GM19351 (cell line): ENCODE measurements at regions not wholly inside any gene's neighbourhood (a gene's known extent, or its start where the extent isn't known, plus 50 kb on each side); places are given as distances from the start of the nearest gene placed in this dataset.
"Not testable (repeated sequence)": the region's sequence is repeated elsewhere in the genome, so short reads cannot be mapped to it uniquely, and the experiment has no call there.

Experiments
- ATAC-seq: cut with Tn5 transposase; IDR thresholded peaks from one replicate; pipeline ENCODE4 v1.9.1; 2021; ENCODE audit warnings: mild to moderate bottlenecking, moderate library complexity; ENCODE audit not compliant: unreplicated experiment

DNA sequence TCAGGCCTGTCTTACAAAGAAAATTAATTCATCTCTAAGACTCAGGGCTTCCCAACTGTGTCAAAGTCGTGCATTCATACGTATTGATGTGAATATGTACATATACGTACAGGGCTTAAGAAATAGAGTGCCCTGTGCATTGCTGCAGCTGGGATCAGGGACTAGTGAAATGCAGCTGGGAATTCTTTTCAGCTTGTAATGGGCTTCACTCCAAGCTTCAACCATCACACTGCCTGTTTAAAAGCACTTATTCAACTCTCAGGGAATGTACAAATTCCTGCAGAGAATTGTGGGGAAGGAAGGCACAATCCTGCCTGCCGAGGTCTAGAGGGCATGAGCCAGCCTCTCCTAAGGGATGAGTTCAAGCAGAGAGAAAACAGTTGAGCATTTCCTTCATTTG, 59.6 kb upstream of the MAN2A1 start:
- ATAC-seq: no peak

DNA sequence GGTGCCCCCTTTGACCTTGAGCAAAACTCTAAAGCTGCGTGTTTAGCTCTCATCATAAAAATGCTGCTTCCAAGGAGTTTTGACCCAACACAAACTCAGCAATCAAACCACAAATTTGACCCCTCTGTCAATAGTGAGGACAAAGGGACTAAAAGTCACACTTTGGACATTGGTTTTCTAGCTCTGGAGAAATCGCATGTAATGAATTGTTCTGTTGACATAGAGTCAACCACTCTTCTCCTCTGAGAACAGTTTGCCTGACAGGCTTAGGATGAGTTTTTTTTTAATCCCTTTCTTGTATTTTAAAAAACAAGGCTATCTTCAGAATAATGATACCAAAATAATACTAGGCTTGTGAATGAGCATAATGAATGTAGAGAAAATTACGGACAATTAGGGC, 61.1 kb upstream of the MAN2A1 start:
- no peak for ATAC-seq

DNA sequence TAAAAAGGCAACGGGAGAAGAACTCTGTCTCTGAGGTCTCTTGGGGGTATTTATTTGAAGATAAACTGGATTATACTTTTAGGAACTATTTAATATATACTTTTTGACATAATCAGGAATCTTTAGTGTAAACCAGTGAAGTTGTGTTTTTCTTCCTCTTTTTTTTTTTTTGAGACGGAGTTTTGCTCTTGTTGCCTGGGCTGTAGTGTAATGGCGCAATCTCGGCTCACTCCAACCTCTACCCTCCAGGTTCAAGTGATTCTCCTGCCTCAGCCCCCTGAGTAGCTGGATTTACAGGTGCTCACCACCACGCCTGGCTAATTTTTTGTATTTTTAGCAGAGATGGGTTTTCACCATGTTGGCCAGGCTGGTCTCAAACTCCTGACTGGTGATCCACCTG, 68.5 kb upstream of the MAN2A1 start:
- ATAC-seq: not testable (repeated sequence)

DNA sequence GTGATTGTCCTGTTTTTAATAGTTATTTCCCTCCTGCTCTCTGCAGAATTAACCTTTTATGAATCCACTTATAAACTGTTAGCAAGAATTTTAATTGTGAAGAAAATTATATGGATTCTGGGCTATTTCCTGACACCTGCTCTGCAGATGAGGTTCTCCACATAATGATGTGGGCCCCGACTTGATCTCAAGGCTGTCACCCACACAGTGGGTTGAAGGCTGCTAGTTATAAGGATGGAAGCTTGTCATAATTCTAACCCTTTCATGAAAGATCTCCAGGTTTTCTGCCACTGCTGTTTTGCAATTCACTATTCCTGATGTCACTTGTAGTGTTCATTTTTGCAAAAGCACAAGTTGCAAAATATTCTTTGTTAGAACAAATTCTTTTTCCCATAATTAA, 69.1 kb upstream of the MAN2A1 start:
- no peak for ATAC-seq

DNA sequence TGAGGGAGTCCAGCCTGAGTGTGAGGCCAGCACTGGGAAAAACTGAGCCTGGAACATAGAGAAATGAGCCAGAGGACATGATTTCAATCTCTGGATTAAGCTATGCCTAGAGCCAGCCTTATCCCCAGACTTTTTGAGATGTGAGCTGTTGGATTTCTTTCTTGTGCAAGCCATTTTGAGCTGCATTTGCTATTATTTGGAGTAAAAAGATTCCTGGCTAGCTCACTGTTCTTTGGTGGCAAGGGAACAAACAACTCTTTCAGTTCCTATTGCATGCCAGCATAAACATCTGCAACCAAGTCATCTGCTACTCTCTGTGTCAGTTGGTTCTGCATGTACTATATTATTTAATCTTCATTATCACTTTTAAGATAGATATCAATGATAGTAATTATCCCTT, 70.1 kb upstream of the MAN2A1 start:
- ATAC-seq: no peak

DNA sequence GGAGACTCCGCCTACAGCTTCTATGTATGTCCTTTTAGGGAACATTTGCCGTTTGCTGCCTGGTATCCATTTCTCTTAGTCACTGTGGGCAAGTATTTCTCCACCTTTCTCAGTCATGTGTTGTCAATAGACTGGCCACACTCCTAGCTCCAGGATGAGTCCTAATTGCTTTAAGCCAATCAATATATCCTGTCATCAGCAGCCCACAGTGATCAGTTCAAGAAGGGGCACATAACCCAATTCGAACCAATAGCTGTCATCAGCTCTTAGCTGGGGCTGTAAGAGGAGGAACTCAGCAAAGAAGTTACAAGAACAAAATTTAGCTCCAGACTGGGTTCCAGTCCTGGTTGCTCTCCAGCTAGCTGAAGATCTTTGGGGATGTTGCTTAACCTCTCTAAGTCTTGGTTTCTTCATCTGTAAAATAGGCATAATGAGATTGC, 70.7 kb upstream of the MAN2A1 start:
- no peak for ATAC-seq

GRCh38 chr5:109614981-109615380, 74.7 kb upstream of the MAN2A1 start:
- no peak for ATAC-seq

GRCh38 chr5:109614301-109614700, 75.4 kb upstream of the MAN2A1 start:
- ATAC-seq: no peak

DNA sequence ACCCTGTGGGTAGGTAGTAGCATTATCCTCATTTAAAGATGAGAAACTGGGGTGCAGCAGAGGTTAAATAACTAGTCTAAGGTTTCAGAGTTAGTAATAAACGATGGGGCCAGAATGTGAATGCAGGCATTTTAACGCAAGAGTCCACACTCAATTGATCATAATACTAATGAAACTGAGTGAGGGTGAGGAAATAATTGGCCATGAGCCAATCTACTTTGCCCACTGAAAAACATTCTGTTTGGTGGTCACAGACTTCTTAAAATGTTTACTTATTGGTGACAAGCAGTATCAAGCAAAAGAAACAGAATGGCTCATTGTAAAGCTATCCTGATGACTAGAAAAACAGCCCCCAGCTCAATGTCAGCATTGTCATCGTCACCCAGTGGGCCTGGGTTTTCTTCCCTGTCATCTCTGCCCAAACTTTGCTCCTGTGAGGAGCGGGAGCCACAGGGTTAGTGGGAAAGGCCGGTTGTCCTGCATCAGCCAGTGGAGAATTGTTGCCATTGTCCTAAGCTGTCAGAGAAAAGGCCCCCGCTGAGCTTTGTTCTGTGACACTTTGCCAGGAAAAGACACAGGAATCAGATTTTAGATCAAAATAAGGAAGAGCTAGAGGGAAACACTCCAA, 77.3 kb upstream of the MAN2A1 start:
- no peak for ATAC-seq

DNA sequence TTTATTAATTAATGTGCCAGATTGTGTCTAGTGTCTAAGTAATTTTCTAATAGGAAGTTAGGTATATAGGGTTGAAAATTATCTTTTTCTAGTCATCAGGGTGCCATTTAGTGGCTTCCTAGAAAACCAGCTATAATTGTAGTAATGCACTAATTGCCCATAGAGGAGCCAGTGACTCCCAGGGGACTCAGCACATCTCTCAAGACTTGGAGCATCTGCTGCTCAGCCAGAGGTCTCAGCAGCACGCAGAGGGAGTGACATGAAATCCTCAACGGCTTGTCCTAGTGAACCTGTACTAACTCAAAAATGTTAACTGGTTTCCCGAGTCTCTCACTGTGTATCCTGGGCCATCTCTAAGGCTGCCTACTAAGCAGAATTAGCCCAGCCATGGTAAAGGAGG, 78.2 kb upstream of the MAN2A1 start:
- no peak for ATAC-seq

DNA sequence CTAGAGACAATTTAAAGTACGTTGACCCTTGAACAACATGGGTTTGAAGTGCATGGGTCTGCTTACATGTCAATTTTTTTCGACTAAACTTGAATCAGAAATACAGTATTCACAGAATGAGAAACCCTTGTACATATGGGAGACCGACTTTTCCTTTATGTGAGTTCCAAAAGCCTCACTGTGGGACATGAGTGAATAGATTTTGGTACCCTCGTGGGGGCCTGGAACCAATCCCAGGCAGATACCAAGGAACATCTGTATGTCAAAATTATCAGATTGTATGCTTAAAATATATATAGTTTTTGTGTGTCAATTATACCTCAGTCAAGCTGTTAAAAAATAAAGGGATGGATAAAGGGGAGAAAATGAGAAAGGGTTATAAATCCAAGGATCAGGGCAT, 78.7 kb upstream of the MAN2A1 start:
- ATAC-seq: no peak

DNA sequence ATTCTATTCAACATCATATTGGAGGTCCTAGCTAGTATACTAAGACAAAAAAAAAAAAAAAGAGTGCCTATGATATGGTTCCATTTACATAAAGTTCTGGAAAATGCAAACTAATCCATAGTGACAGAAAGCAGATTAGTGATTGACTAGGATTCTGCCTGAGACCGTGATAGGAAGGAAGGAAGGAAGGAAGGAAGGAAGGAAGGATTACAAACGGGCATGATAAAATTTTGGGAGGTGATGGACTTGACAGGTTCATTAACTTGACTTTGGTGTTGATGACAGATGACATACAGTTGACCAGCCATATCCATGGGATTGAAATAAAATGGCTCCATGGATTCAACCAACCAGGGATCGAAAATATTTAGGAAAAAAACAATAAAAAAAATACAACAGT, 79.1 kb upstream of the MAN2A1 start:
- ATAC-seq: no peak

GRCh38 chr5:109605207-109605730, 84.5 kb upstream of the MAN2A1 start:
- ATAC-seq: no peak

- ATAC-seq: no peak
Measured at GRCh38 chr5:109604758-109605157, 85.0 kb upstream of the MAN2A1 start.

- ATAC-seq: no peak
Measured at GRCh38 chr5:109601736-109602135, 88.0 kb upstream of the MAN2A1 start.

- no peak for ATAC-seq
Measured at GRCh38 chr5:109597893-109598292, 91.8 kb upstream of the MAN2A1 start.

- no peak for ATAC-seq
Measured at GRCh38 chr5:109594217-109594616, 95.5 kb upstream of the MAN2A1 start.

GRCh38 chr5:109590799-109591198, 98.9 kb upstream of the MAN2A1 start:
- ATAC-seq: no peak

DNA sequence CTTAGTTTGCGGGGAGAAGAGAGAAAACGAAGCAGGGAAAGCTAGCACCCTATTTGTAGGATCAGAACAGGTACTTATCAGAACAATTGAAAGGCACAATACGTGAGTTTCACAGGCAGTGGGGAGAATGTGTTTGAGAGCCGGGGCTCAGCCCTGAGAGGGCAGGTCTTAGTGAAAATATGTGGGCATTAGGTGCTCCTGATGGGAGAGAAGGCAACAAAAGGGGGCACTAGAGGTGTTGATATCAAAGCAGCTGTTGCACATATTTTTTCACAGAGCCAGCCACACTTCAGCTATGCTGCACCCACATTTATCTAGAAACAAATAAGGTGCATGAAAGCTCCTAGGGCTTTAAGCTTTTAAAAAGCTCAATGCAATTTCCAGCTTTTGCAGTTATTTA, 99.7 kb upstream of the MAN2A1 start:
- no peak for ATAC-seq

DNA sequence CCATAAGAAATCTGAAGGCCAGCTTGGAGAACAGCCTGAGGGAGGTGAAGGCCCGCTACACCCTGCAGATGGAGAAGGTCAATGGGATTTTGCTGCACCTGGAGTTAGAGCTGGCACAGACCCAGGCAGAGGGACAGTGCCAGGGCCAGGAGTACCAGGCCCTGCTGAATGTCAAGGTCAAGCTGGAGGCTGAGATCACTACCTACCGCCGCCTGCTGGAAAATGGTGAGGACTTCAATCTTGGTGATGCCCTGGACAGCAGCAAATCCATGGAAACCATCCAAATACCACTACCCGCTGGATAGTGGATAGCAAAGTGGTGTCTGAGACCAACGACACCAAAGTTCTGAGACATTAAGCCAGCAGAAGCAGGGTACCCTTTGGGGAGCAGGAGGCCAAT, 100.5 kb upstream of the MAN2A1 start:
- no peak for ATAC-seq

DNA sequence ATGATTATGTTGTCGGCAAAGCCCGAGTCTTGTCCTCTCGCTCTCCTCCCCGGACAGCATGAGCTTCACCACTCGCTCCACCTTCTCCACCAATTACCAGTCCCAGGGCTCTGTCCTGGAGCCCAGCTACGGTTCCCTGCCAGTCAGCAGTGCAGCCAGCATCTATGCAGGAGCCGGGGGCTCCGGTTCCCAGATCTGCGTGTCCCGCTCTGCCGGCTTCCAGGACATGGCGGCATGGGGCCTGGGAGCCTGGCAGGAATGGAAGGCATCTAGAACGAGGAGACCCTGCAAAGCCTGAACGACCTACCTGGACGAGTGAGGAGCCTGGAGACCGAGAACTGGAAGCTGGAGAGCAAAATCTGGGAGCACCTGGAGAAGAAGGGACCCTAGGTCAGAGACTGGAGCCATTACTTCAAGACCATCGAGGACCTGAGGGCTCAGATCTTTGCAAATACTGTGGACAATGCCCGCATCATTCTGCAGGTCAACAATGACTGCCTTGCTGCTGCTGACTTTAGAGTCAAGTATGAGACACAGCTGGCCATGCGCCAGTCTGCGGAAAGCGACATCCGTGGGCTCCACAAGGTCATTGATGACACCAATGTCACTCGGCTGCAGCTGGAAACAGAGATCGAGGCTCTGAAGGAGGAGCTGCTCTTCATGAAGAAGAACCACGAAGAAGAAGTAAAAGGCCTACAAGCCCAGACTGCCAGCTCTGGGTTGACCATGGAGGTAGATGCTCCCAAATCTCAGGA, 101.3 kb upstream of the MAN2A1 start:
- no peak for ATAC-seq

DNA sequence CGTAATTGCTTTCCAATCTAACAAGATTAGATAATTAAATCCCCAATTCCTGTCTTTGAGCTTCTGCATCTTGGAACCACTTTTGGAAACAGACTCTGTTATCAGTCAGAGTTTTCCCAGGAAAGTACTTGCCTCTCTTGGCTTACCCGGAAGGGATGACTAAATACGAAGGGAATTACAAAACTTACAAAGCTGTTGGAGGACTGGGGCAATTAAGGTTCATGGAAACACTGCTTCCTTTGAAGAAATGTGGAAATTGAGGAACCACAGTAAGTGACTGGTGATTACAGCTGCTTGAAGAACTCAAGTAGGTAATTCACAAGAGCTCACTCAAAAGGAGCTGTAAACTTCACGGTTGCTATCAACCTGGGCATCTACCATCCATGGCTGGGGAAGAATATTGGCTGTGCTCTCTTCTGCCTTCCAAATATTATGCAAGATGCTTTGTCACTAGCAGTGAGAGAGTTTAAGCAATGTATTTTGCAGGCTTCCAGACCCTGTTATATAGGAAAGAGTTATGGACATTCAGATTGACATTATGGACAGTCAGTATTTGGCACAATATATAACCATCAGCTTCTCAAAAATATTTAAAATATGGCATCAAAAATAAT, 104.6 kb upstream of the MAN2A1 start:
- no peak for ATAC-seq
